ENCODE measurements at regions not wholly inside any gene's neighbourhood (a gene's known extent, or its start where the extent isn't known, plus 50 kb on each side); places are given as distances from the start of the nearest gene placed in this dataset.

DNA sequence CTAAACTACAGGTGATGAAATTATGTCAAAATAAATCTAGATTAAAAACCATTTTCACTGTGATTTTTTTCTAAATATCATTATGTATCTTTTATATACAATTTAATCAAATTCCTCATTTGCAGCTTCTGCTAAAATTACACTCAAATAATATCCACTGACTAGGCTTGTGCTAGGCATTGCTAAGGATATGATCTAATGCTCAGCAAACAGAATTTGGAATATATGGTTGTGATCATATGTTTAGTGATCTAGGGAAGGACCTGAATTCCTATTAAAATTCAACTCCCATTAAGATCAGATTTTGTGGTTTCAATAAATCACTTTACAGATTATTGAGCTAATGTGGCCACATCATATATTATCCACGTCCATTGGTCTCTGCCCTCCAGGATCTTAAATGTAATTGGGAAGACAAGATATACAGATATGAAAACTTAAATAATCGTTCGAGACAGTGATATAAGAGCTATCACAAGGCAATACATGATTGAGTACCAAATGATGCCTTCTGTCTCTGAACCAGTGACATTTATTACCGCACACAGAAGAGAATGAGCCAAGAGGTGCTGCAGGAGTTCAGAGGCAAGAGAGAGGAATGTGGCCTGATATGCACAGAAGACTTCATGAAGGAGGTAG lies 206.0 kb upstream of the RPS6KA3 start:
- DNase-seq (ENCODE audit: low spot score) = no peak

DNA sequence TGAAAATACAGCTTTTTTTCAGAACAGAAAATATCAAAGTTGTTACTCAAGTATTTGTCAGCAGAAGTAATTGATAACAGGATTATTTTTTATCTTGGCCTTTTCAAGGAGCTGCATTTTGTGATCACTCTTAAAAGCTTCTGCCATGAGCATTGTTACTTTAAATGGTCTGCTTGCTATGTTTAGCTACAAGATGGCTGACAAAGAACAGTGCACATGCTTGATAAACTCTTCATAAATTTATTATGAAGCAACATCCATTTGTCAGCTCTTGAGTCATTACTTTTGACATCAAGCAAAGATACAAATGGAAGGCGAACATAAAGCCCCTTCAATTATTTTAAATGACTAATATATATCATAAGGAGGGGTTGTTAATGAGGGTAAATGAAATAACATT lies 205.4 kb upstream of the RPS6KA3 start:
- DNase-seq (ENCODE audit: low spot score) = no peak

DNA sequence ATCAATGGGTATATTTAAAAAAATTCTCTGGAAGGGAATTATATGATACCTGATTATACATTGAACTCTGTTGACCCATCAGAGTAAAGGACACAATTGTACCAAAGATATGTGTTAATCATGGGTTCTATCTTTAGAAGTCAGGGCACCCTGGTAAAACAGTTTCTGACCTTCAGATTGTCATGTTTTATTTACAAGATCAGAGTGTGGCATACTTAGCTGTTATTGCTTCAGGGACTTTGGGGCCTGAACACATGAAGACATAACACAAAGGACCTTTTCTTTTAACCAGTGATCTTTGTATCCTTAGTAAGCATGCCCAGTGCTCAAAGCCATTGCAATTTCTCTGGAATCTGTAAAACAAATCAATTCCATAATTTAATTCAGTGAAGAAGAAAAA lies 204.8 kb upstream of the RPS6KA3 start:
- DNase-seq (ENCODE audit: low spot score) = no peak

DNA sequence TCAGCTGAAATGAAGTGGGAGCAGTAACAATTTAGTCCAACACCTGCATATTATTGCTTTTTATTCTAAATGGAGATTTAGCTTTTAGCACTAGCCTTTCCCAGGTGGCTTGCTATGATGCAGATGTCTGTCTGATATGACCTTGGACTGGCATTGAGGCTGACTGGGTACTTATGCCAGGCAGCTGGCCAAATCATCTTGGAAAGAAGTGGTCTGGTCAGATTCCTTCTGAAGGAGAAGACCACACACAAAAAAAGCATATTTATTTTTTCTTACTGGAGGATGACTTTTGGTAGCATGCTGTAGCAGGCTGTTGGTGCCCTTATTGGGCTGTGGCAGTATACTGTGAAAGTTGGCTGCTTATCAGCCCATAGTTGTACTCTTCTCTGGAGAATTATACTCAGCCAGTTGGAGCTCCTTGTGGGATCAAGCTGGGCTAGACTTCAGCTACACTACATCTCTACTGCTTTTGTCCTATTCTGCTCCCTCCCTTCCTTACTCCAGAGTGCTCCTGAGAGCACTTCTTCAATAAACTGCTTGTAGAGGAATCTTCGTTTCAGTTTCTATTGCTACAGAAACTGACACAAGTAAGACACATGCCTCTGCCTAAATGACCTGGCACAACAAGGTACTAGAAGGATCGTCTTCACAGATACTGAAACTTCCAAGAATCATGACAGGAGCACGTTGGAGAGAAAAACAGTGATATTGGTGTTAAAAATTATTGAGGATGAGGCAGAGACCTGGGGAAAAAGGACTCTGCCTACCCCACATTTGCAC lies 196.8 kb upstream of the RPS6KA3 start:
- no peak for DNase-seq (ENCODE audit: low spot score)

DNA sequence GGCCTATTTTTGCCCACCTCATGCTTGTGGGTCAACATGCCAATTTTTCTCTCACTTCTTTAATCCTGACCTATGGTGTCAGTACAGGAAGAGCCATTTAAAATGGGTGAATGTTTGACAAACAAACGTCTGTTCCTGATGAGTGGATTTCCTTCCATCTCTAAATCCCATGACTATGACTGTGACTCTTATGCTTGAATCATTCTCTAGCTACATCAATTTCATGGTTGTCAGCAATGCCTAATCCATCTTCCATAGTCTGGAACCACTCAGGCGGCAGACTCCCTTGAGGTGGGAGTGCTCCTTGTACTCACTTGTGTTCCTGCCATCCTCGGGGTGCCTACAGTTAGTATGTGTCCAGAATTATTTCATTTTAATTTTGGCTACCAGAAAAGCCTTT lies 194.9 kb upstream of the RPS6KA3 start:
- no peak for DNase-seq (ENCODE audit: low spot score)

DNA sequence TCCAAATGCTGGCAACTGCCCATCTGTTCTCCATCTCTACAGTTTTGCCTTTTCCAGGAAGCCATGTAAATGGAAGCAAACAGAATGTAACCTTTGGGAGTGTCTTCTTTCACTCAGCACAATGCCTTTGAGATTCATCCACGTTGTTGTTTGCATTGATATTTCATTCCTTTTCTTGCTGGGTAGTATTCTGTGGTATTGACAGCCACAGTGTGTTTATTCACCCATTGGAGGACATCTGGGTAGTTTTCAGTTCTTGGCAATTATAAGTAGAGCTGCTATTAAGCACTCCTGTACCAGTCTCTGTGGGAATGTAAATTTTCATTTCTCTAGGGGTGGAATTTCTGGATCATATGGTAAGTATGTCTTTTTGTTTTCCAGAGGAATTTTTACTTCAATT lies 194.3 kb upstream of the RPS6KA3 start:
- DNase-seq (ENCODE audit: low spot score) = no peak

DNA sequence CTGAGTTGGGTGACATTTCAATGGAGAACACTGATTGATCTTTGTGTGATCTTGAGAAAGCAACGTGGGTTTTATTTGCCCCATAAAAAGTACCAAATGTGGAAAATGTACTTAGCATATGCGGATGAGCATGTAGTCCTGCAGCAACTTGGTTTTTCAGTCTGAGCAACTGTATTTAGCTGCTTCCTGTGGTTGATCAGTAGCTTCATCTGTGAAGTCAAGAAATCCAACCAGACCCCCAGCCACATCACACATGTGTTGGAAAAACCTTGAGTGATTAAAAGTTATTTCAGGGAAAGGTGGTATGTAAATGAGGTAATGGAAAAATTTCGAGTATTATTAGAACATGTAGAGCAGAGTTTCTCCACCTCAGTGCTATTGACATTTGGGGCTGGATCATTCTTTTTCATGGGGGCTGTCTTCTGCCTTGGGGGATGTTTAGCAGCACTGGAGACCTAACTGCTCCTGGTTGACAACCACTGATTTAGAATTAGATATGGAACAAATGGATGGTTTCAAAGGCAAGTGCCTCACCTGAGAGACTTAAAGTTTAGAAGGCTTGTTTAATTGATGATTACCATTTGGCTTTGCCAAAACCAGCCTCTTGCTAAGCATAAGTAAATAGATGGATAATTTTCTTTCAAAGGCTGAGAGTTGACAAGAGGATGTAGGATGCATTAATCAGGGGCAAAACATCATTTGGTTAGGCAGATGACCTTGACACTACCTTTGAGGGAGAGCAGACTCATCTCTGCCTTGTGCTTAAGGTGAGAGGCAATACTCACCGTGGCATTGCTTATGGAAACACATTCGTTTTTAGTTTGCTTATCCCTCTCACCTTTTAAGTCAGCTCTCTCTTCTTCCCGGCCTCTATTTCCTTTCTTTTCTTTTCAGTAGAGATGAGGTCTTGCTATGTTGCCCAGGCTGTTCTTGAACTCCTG lies 193.0 kb upstream of the RPS6KA3 start:
- DNase-seq (ENCODE audit: low spot score) = no peak

DNA sequence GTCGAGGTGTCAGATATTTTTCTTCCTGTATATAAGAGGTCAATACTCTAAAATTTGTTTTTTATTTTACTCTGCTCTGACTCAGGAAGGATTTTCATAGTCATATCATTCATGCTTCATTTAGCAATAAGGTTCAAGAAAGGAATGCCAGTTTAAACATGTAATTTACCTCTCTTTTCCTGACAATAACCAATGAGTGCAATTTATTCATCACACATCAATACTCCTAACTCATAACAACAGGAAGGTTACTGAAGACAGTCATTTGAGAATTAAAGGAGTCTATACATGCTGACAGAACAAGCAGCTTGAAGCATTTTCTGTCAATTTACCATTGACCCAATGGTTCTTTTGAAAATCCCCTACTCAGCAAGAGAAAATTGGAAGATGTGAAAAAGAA lies 190.3 kb upstream of the RPS6KA3 start:
- DNase-seq (ENCODE audit: low spot score) = no peak

DNA sequence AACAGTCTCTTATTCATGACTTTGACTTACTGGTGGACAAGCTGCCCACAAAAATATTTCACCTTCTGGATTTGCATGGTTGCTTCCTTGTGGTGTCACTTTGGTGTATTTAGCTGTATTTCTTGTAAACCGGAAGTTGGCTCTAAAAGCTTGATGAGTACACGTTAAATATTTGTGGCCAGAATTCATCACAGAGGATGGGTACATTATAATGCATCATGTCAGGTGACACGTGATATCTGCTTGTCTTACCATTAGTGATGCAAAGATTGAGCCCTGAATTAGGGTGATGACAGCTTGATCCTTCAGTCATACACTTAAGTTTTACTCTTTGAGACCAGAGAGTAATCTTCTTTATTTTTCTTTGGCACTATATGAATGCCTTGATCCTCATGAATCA lies 188.3 kb upstream of the RPS6KA3 start:
- no peak for DNase-seq (ENCODE audit: low spot score)

DNA sequence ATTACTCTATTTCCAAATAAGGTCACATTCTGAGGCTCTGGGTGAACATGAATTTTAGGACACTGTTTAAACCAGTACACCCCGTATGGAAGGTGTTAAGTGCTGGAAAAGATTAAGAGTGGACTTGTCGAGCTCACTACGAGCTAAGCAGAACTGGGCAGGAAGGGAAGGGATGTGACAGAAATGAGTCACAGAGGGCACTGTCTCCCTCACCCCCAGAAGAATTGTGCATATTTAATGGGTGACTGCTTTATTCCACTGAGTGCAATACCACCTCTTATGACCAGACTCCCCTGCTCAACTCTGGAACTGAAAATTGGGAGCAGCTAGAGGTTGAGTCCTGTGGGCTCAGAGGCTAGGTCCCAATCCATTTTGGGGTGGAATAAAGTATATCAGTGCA lies 187.4 kb upstream of the RPS6KA3 start:
- peak; percentile 13 for DNase-seq (ENCODE audit: low spot score)

DNA sequence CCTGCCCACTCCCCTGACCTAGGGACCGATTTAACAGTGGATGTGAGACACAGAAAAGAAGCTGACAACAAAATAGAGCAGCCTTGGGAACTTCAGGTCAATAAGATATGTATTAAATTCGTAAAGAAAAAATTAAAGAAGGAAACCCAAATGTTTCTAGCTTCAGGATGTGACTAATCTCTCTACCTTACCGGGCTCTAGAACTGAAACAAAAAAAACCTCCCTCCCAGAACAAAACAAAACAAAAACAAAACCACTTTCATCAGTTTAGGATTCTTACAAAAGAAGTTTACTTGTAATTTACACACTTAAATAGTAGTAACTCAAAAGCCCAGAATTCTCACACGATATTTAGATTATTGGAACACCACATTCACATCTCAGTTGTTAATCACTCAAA lies 185.8 kb upstream of the RPS6KA3 start:
- DNase-seq (ENCODE audit: low spot score) = no peak

DNA sequence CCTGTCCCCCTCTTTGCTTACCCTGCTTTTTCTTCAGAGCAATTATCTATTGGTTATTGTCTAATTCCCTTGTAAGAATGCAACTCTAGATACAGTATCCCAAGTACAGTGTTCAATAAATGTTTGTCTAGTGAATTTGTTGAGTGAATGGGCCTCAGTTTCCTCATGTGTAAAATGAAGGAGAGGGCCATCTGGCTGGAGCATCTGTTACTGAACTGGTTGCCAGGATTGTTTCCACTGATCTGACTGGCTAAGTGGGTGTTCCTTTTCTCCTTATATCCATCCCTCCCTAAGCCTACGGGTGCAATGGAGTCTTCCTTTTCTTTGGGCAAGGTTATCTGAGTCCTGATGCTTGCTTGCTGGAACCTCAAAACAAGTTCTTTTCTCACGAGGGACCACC lies 185.2 kb upstream of the RPS6KA3 start:
- DNase-seq (ENCODE audit: low spot score) = no peak

DNA sequence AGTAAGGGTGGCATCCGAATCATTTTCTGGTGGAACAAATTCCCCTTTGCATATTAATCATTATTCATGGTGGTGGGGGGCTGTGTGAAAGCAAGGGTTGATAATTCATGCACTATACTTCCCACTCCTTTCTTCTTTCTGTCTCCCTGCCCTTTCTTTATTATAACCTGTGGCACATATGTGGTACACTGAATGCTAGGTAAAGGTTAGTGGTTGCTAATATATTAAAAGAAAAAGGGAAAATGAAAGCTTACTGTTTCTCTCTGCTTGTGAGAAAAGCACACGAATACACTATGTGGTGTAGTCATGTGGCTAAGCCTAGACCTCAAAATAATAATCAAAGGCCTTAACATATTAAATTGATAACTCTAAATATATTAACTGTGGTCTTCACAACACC lies 178.4 kb upstream of the RPS6KA3 start:
- no peak for DNase-seq (ENCODE audit: low spot score)

DNA sequence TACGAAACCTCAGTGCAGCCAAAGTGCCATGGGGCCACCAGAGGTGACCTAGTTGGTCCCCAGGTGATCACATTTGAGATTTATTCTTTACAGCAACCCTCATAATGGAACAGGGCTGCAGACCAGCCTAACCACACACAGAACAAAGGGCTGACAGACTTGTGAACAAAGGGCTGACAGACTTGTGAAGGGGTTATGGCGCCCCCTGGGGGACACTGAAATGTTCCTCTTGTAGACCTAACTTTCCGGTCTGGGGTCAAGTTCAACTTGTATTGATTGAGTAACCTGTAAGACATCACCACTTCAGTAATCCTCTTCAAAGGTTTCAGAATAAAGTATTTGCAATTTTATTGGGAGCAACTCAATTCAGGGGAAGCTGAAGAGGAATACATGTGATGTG lies 175.9 kb upstream of the RPS6KA3 start:
- DNase-seq (ENCODE audit: low spot score) = peak; percentile 73

DNA sequence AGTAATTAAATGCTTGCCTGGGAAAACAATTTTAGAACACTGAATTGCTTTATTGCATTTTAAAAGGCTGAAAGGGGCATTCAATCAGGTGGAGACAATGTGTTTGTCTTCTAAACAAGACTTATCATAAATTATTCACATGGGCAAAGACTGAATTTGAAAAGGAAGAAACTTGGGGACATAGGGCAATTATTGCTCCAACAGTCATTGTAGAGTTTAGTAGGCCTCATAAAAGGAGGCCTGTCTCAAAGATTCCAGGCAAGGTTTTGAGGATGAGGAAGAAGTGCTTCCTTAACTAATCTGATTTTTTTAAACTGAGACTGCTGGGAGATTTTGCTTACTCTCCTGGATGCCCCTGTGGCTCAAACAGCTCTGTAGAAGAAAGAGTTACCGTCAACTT lies 174.4 kb upstream of the RPS6KA3 start:
- DNase-seq (ENCODE audit: low spot score) = no peak

DNA sequence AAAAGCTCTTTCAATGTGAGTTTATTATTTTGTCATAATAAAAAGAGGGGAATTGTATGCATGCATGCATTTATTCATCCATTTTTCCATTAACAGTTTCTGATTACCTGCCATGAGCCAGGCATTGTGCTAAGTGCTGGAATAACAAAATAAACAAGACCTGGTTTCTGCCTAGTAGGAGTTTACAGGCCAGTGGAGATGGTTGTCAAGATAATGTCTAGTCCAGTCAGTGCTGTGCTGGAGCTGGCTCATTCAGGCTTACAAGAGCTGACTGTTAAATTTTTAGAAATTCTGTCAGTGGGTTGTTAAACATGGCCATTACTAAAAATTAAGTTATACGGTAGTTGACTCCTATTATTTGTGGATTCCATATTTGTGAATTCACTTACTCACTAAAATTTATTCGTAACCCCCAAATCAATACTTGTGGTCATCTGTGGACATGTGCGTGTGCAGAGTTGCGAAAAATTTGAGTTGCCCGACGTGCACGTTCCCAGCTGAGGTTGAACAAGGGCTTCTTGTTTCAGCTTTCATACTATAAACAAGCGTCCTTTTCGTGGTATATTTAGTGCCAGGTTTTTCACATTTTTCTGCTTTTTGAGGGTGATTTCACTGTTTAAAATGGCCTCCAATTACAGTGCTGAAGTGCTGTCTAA lies 172.3 kb upstream of the RPS6KA3 start:
- no peak for DNase-seq (ENCODE audit: low spot score)

DNA sequence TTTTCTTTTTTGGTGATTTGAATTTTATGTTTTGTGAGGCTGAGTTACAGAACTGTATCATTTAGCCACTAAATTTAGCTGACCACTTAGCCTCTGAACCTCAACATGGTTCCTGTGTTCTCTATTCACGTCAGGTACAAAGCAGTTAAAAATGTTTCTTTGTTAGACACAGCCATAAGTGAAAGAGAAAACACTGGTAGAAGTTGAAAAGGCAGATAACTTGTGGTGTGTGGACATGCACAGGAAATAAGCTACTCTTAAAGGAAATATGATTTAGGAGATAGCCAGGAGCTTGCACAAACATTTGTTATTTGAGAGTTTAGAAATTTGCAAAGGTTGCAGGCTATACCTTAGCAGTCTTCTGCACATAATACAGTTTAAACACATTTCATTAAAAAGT lies 171.0 kb upstream of the RPS6KA3 start:
- no peak for DNase-seq (ENCODE audit: low spot score)

DNA sequence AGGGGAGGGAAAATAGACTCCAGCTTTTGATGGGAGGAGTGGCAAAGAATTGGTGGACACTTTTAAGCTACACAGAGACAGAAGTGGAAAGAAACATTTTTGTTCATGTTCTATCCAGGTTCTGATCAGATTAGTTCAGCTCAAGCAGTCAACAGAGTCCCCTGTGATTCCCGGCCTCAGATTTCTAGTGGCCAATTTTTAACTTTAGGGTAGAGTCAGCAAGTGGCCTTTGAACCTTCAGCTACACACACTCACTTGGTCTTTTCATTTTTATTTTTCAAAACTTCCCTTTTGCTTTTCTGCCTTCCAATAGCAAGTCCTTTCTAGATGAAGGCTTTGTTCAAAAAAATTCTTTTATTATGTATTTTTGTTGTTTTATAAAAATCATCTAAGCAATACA lies 169.2 kb upstream of the RPS6KA3 start:
- no peak for DNase-seq (ENCODE audit: low spot score)

DNA sequence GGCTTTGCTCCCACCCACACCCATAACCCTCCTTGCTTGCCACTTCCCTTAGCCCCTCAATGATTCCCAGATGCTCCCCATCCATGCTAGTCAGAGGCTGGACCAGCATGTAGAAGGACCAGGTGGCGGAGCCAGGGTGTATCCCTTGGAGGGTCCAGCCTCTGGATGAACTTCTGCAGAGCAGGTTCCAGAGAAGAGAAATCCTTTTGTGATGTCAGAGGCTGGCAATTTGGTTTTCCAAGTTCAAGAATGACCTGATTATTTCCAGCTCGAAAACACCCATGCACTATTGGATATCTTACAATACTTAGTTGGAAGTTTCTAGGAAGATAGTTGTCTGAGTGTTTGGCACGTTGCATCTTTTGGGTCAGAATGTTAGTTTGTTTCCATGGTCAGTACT lies 168.3 kb upstream of the RPS6KA3 start:
- no peak for DNase-seq (ENCODE audit: low spot score)

DNA sequence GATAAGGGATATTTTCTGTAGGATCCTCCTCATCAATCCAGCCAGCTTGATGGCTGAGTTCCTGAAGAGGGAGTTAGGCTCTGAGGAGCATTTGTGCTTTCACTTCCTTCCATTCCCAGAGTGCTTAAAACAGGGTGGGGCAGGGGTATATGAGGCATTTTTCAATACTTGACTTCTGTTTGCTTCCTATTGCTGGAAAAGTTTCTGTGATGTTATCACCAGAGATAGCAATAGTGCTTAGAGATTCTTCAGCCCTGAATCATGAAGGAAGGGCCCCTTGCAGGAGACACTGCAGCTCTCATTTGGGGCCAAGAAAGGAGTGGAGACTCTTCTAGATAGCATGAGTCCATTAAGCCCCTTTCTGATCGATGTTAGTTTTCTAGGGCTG lies 166.7 kb upstream of the RPS6KA3 start:
- no peak for DNase-seq (ENCODE audit: low spot score)

DNA sequence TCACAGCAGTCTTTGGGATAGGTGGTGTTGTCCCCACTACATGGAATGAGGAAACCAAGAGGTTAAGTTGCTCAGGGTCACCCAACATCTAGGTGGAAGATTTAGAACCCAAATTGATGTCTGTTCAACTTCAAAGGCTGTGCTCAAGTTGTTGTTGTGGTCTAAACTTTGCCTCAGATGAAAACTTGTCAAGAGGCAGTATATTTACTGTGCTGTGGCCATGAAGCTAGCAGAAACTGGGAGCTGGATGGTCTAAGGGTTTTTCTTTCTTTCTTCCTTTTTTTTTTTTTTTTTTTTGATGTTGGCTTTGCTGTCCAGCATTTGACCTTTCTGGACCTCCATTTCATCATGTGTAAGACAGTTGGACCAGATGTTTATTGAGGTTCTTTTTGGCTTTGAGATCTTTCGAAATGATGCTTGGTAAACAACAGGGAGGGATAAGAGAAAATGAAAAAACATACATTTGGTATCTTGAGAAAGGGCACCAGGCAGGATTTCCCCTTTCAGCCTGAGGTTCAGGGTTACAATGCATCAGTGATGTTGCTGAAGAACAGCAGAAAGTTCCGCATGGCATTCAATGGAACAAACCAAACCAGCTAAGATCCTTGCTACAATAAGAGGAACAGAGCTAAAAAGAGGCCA lies 166.2 kb upstream of the RPS6KA3 start:
- DNase-seq (ENCODE audit: low spot score) = no peak

DNA sequence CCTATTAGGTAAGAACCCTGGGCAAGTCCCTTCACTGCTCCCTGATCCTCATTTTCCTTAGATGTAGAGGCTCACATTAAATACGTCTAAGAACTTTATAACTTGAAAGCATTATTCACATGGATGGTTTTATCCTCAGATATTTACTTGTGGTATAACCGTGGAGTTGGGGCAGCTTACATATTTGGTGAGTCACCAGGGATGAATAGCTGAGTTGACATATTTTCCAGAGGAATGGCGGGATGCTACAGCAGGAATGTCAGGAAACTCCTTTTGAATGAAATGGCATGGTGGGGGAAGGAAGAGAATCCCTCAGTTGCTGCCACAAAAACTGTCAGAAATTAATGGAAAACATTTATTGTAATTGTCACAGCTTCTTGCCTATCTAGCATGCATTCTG lies 165.3 kb upstream of the RPS6KA3 start:
- peak; percentile 42 for DNase-seq (ENCODE audit: low spot score)
